ENCODE measurements at regions not wholly inside any gene's neighbourhood (a gene's known extent, or its start where the extent isn't known, plus 50 kb on each side); places are given as distances from the start of the nearest gene placed in this dataset.

GRCh38 chr1:198943484-198944187 is 304.8 kb downstream of the PTPRC start:
- peaks cover 5% of the 10 kb centered on the region for H3K9me3 Mint-ChIP-seq
- no peak overlapping the region for H3K4me2 ChIP-seq
- H2AFZ ChIP-seq (replicated peaks): no peak overlapping the region
- no peaks in the 10 kb centered on the region for H4K20me1 ChIP-seq (ENCODE audit: low read depth)
- H3K4me1 Mint-ChIP-seq: no peaks in the 10 kb centered on the region
- no peak overlapping the region for H3K27ac Mint-ChIP-seq
- no peaks in the 10 kb centered on the region for H3K4me1 ChIP-seq
- TF ChIP-seq EZH2 (IDR thresholded peaks at IDR 0.05) (no peak), EZH2phosphoT487 (IDR thresholded peaks at IDR 0.05) (no peak)
- TF ChIP-seq, protein P1, sequence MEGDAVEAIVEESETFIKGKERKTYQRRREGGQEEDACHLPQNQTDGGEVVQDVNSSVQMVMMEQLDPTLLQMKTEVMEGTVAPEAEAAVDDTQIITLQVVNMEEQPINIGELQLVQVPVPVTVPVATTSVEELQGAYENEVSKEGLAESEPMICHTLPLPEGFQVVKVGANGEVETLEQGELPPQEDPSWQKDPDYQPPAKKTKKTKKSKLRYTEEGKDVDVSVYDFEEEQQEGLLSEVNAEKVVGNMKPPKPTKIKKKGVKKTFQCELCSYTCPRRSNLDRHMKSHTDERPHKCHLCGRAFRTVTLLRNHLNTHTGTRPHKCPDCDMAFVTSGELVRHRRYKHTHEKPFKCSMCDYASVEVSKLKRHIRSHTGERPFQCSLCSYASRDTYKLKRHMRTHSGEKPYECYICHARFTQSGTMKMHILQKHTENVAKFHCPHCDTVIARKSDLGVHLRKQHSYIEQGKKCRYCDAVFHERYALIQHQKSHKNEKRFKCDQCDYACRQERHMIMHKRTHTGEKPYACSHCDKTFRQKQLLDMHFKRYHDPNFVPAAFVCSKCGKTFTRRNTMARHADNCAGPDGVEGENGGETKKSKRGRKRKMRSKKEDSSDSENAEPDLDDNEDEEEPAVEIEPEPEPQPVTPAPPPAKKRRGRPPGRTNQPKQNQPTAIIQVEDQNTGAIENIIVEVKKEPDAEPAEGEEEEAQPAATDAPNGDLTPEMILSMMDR (IDR thresholded peaks at IDR 0.05): no peak
- no peaks in the 10 kb centered on the region for H3K36me3 Mint-ChIP-seq
- H3K36me3 ChIP-seq: no peaks in the 10 kb centered on the region
- no peak for DNase-seq (ENCODE audit: low spot score)
- peaks cover 2% of the 10 kb centered on the region for H3K27me3 Mint-ChIP-seq (ENCODE audit: insufficient read depth, low read depth)
- no peaks in the 10 kb centered on the region for H3K9me3 ChIP-seq (ENCODE audit: low read depth)
- no peak overlapping the region for H3K4me3 Mint-ChIP-seq
- no peak overlapping the region for H3K4me3 ChIP-seq
- no peak overlapping the region for H3K27ac ChIP-seq
- H3K79me2 ChIP-seq (ENCODE audit: low read depth): no peaks in the 10 kb centered on the region
- no peaks in the 10 kb centered on the region for H3K27me3 ChIP-seq
- no peak overlapping the region for H3K9ac ChIP-seq
- H3F3A ChIP-seq (ENCODE audit: low read depth): no peaks in the 10 kb centered on the region

DNA sequence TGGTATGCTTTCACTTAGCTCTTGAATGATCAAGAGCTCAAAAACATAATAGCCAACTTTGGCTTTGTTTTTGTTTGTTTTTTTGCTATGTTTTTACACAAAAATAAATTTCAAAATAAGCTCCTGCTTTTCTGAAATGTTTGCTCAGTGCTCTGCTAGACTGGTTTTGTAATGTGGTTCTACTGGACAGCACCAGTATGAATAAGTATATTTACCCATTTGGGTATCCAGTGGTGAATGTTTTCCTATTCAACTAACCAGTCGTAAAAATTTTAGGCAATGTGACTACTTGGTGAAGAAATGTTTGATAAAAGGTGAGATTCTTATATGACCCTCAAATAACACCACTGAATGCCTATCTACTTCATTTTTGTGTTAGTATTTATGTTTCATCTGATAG is 308.6 kb downstream of the PTPRC start:
- H3K36me3 ChIP-seq: no peaks in the 10 kb centered on the region
- DNase-seq (ENCODE audit: low spot score): no peak
- no peak overlapping the region for H3K9ac ChIP-seq
- Mint-ChIP-seq H3K36me3 (no peaks in the 10 kb centered on the region), H3K27me3 (ENCODE audit: insufficient read depth, low read depth) (no peaks in the 10 kb centered on the region), H3K9me3 (no peaks in the 10 kb centered on the region), H3K4me1 (no peaks in the 10 kb centered on the region), H3K4me3 (no peak overlapping the region), H3K27ac (no peak overlapping the region)
- no peaks in the 10 kb centered on the region for H3K79me2 ChIP-seq (ENCODE audit: low read depth)
- no peaks in the 10 kb centered on the region for H3K9me3 ChIP-seq (ENCODE audit: low read depth)
- H3K27me3 ChIP-seq: no peaks in the 10 kb centered on the region
- no peak overlapping the region for H3K27ac ChIP-seq
- H4K20me1 ChIP-seq (ENCODE audit: low read depth): no peaks in the 10 kb centered on the region
- no peak overlapping the region for H3K4me3 ChIP-seq
- H2AFZ ChIP-seq (replicated peaks): no peak overlapping the region
- TF ChIP-seq EZH2phosphoT487 (IDR thresholded peaks at IDR 0.05) (no peak), EZH2 (IDR thresholded peaks at IDR 0.05) (no peak)
- TF ChIP-seq, protein P1 (IDR thresholded peaks at IDR 0.05): no peak
- H3K4me1 ChIP-seq: no peaks in the 10 kb centered on the region
- H3F3A ChIP-seq (ENCODE audit: low read depth): no peaks in the 10 kb centered on the region
- no peak overlapping the region for H3K4me2 ChIP-seq

DNA sequence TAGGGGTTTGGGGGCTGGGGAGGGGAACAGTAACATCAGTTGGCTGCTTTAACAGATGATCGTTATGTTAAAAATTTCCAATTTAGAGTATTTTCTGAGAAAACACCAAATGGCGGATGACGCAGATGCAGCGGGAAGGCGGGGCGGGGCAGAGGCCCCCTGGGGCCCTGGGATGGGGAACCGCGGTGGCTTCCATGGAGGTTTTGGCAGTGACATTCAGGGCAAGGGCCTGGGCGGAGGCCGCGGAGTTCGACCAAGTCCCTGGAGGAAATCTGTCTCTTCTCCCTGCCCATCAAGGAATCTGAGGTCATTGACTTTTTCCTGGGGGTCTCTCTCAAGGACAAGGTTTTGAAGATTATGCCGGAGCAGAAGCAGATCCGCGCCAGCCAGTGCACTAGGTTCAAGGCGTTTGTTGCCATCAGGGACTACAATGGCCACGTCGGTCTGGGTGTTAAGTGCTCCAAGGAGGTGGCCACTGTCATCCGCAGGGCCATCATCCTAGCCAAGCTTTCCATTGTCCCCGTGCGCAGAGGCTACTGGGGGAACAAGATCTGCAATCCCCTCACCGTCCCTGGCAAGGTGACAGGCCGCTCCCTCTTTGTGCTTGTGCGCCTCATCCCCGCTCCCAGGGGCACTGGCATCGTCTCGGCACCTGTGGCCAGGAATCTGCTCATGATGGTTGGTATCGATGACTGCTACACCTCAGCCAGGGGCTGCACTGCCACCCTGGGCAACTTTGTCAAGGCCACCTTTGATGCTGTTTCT is 310.2 kb downstream of the PTPRC start:
- Histone ChIP-seq H3K9me3 (ENCODE audit: low read depth) (no peaks in the 10 kb centered on the region), H3F3A (ENCODE audit: low read depth) (no peaks in the 10 kb centered on the region), H3K27me3 (no peaks in the 10 kb centered on the region), H3K36me3 (no peaks in the 10 kb centered on the region), H3K9ac (no peak overlapping the region), H3K79me2 (ENCODE audit: low read depth) (no peaks in the 10 kb centered on the region), H3K4me1 (no peaks in the 10 kb centered on the region), H2AFZ (replicated peaks) (no peak overlapping the region), H4K20me1 (ENCODE audit: low read depth) (no peaks in the 10 kb centered on the region), H3K27ac (no peak overlapping the region), H3K4me2 (no peak overlapping the region), H3K4me3 (no peak overlapping the region)
- no peaks in the 10 kb centered on the region for H3K36me3 Mint-ChIP-seq
- DNase-seq (ENCODE audit: low spot score): no peak
- no peaks in the 10 kb centered on the region for H3K9me3 Mint-ChIP-seq
- H3K27me3 Mint-ChIP-seq (ENCODE audit: insufficient read depth, low read depth): no peaks in the 10 kb centered on the region
- H3K4me1 Mint-ChIP-seq: no peaks in the 10 kb centered on the region
- no peak overlapping the region for H3K27ac Mint-ChIP-seq
- no peak overlapping the region for H3K4me3 Mint-ChIP-seq
- TF ChIP-seq, protein P1 (IDR thresholded peaks at IDR 0.05): no peak
- no peak for TF ChIP-seq EZH2 (IDR thresholded peaks at IDR 0.05)
- TF ChIP-seq EZH2phosphoT487 (IDR thresholded peaks at IDR 0.05): no peak

Data from neural progenitor cell (in vitro differentiated cells).